DND-41 (cell line): ENCODE measurements at regions not wholly inside any gene's neighbourhood (a gene's known extent, or its start where the extent isn't known, plus 50 kb on each side); places are given as distances from the start of the nearest gene placed in this dataset.

Experiments used
- ATAC-seq: fragments of 200-7000 bp; cut with Tn5 transposase; 3 replicates; pipeline ENCODE4 v1.9.1; 2021; ENCODE audit warnings: low read depth; ENCODE audit not compliant: insufficient read depth
- DNase-seq: peaks from one replicate; pipeline ENCODE4 v3.0.0-alpha.2; 2020
- H2AFZ ChIP-seq: 2 replicates; pipeline ENCODE4 v1.6.0; 2012; ENCODE audit warnings: low read depth, low read length
- H3K27ac ChIP-seq: 2 replicates; pipeline ENCODE4 v1.5.1; 2012; ENCODE audit warnings: low read length, inconsistent platforms
- H3K27me3 ChIP-seq: fragments of 200-600 bp; sonication (generic); 2 replicates; pipeline ENCODE4 v1.6.0; 2012; ENCODE audit warnings: low read length, mild to moderate bottlenecking, inconsistent platforms; ENCODE audit not compliant: insufficient read depth, poor library complexity
- H3K36me3 ChIP-seq: 2 replicates; pipeline ENCODE4 v1.5.1; 2012; ENCODE audit warnings: low read length, inconsistent platforms; ENCODE audit not compliant: insufficient read depth
- H3K4me1 ChIP-seq: 2 replicates; pipeline ENCODE4 v1.5.1; 2012; ENCODE audit warnings: mild to moderate bottlenecking, low read length; ENCODE audit not compliant: insufficient read depth
- H3K4me2 ChIP-seq: 2 replicates; pipeline ENCODE4 v1.6.0; 2012; ENCODE audit warnings: mild to moderate bottlenecking, moderate library complexity, low read length, inconsistent platforms; ENCODE audit not compliant: insufficient read depth
- H3K4me3 ChIP-seq, 2 experiments: fragments of 200-600 bp in 1 of 2; shearing (Covaris generic) in 1 of 2; 2 replicates each; pipeline ENCODE4 v1.5.1; 2012 to 2016; ENCODE audit warnings: inconsistent platforms in 2 of 2, low read length in 2 of 2, mild to moderate bottlenecking in 2 of 2, low read depth in 1 of 2, moderate library complexity in 1 of 2
- H3K79me2 ChIP-seq: 2 replicates; pipeline ENCODE4 v1.6.0; 2012; ENCODE audit warnings: low read length, inconsistent platforms; ENCODE audit not compliant: insufficient read depth
- H3K9ac ChIP-seq: 2 replicates; pipeline ENCODE4 v1.6.0; 2012; ENCODE audit warnings: low read depth, mild to moderate bottlenecking, inconsistent platforms, low read length, moderate library complexity
- H3K9me3 ChIP-seq: 2 replicates; pipeline ENCODE4 v1.5.1; 2012; ENCODE audit warnings: low read length, moderate library complexity, mild to moderate bottlenecking, inconsistent platforms; ENCODE audit not compliant: insufficient read depth, severe bottlenecking
- H4K20me1 ChIP-seq: 2 replicates; pipeline ENCODE4 v1.6.0; 2012; ENCODE audit warnings: low read length; ENCODE audit not compliant: insufficient read depth
- EZH2 ChIP-seq: IDR thresholded peaks from 3 replicates; pipeline ENCODE4 v1.6.1; 2012; ENCODE audit warnings: borderline replicate concordance, low read depth, mild to moderate bottlenecking, moderate library complexity, low read length, inconsistent platforms; ENCODE audit not compliant: severe bottlenecking
- TF ChIP-seq, protein P1 (sequence below): IDR thresholded peaks from 2 replicates; pipeline ENCODE4 v1.5.1; 2012; ENCODE audit warnings: borderline replicate concordance, low read length, moderate library complexity, mild to moderate bottlenecking; ENCODE audit not compliant: poor library complexity, severe bottlenecking; ENCODE audit errors: extremely low read depth

DNA sequence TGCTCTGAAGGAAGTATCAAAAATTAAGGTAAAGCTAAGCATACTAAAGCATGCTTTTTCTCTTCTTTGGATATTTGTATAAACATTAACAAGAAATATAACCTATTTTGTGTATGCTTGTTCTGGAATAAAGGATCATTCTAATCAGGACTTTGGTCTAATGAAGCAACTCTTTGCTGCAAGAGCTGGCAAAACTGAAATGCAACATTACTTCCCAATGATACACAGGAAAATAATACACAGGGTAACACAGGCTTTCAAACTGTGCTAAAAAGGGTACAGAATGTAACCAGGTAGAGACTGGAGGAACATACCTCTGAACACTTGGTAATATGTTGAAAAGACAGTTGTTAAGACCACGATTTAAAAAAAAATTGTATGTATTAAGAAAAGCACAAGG is 222.5 kb upstream of the DIO2 start:
- no peaks in the 10 kb centered on the region for H3K36me3 ChIP-seq
- DNase-seq, result no peak
- no peak for ATAC-seq
- H2AFZ ChIP-seq, result no peak overlapping the region
- H3K27ac ChIP-seq, result no peak overlapping the region
- no peak overlapping the region for H3K9ac ChIP-seq
- no peak overlapping the region for H3K4me2 ChIP-seq
- H3K79me2 ChIP-seq, result no peaks in the 10 kb centered on the region
- H4K20me1 ChIP-seq, result no peaks in the 10 kb centered on the region
- no peaks in the 10 kb centered on the region for H3K9me3 ChIP-seq
- H3K4me1 ChIP-seq, result no peaks in the 10 kb centered on the region
- TF ChIP-seq, protein P1, sequence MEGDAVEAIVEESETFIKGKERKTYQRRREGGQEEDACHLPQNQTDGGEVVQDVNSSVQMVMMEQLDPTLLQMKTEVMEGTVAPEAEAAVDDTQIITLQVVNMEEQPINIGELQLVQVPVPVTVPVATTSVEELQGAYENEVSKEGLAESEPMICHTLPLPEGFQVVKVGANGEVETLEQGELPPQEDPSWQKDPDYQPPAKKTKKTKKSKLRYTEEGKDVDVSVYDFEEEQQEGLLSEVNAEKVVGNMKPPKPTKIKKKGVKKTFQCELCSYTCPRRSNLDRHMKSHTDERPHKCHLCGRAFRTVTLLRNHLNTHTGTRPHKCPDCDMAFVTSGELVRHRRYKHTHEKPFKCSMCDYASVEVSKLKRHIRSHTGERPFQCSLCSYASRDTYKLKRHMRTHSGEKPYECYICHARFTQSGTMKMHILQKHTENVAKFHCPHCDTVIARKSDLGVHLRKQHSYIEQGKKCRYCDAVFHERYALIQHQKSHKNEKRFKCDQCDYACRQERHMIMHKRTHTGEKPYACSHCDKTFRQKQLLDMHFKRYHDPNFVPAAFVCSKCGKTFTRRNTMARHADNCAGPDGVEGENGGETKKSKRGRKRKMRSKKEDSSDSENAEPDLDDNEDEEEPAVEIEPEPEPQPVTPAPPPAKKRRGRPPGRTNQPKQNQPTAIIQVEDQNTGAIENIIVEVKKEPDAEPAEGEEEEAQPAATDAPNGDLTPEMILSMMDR, result no peak
- TF ChIP-seq EZH2, result no peak
- no peaks in the 10 kb centered on the region for H3K27me3 ChIP-seq
- no peak overlapping the region for H3K4me3 ChIP-seq

- no peaks in the 10 kb centered on the region for H3K27me3 ChIP-seq
- no peaks in the 10 kb centered on the region for H3K4me1 ChIP-seq
- TF ChIP-seq EZH2, result no peak
- TF ChIP-seq, protein P1, result no peak
- H3K9me3 ChIP-seq, result no peaks in the 10 kb centered on the region
- H3K27ac ChIP-seq, result no peak overlapping the region
- H4K20me1 ChIP-seq, result no peaks in the 10 kb centered on the region
- H3K4me3 ChIP-seq, result no peak overlapping the region
- H2AFZ ChIP-seq, result no peak overlapping the region
- ATAC-seq (no peak), DNase-seq (no peak)
- no peaks in the 10 kb centered on the region for H3K36me3 ChIP-seq
- H3K9ac ChIP-seq, result no peak overlapping the region
- no peaks in the 10 kb centered on the region for H3K79me2 ChIP-seq
- H3K4me2 ChIP-seq, result no peak overlapping the region
These were observed 217.4 kb upstream of the DIO2 start for GRCh38 chr14:80428671-80429070.

DNA sequence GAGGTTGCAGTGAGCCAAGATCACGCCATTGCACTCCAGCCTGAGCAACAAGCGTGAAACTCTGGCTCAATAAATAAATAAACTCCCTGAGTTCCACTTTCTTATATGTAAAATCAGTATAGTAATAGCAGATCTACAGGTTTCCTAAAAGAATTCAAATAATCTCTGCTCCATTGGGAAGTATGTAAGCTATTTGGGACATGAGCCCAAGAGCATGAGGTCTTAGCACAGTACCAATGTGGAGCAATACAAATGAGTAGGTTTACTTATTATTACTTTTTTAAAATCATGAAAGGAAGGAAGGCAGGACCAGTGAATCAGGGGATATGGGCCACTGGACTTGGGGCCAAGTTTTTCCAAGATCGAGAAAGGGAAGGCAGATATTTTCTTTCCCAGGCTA is 216.9 kb upstream of the DIO2 start:
- no peak overlapping the region for H3K4me2 ChIP-seq
- H4K20me1 ChIP-seq, result no peaks in the 10 kb centered on the region
- no peak for DNase-seq
- no peaks in the 10 kb centered on the region for H3K36me3 ChIP-seq
- H3K27ac ChIP-seq, result no peak overlapping the region
- H3K27me3 ChIP-seq, result no peaks in the 10 kb centered on the region
- no peak overlapping the region for H3K4me3 ChIP-seq
- H3K9me3 ChIP-seq, result no peaks in the 10 kb centered on the region
- H3K79me2 ChIP-seq, result no peaks in the 10 kb centered on the region
- no peak overlapping the region for H3K9ac ChIP-seq
- no peak for TF ChIP-seq EZH2
- TF ChIP-seq, protein P1, result no peak
- H2AFZ ChIP-seq, result no peak overlapping the region
- no peaks in the 10 kb centered on the region for H3K4me1 ChIP-seq
- ATAC-seq, result no peak

DNA sequence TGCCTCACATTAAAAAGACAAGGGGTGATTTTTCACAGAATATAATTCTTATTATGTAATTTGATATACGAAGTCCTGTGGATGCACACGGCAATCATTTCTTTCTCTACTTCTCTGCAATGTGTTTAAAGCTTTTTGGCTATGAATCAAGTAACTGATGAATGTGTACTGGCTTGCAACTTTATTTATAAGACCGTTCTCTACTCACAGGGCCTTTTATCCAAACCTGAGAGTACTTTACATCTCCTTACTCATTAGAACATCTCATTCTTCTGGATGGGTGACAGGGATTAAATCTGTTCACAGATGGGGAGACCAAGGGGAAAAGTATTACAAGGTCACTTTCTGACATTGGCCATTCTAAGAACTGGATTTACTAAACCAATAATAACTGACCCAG is 215.8 kb upstream of the DIO2 start:
- Histone ChIP-seq H3K79me2 (no peaks in the 10 kb centered on the region), H3K27ac (no peak overlapping the region), H3K4me1 (no peaks in the 10 kb centered on the region), H3K9ac (no peak overlapping the region), H3K4me3 (no peak overlapping the region), H4K20me1 (no peaks in the 10 kb centered on the region), H3K4me2 (no peak overlapping the region), H3K27me3 (no peaks in the 10 kb centered on the region), H3K9me3 (no peaks in the 10 kb centered on the region), H2AFZ (no peak overlapping the region), H3K36me3 (no peaks in the 10 kb centered on the region)
- ATAC-seq, result no peak
- no peak for DNase-seq
- TF ChIP-seq EZH2, result no peak
- TF ChIP-seq, protein P1, result no peak
